ENCODE measurements at regions not wholly inside any gene's neighbourhood (a gene's known extent, or its start where the extent isn't known, plus 50 kb on each side); places are given as distances from the start of the nearest gene placed in this dataset.

DNA sequence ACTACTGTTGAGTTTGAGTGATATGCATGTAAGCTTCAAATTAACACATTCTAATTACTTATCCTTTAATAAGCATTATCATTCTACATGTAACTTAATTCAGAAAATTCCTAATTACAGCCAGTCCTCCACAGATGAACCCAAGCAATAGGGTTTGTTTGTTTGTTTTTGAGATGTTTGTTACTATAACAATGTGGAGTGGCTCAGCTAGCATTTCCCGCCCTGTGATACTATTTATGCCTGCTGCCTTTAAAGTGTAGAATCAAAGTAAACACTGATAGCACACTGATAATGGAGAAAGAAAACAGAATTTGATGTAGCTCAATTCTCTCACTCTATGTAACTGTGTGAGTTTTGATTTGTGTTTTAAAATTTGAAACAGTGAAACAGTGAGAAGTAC, 105.1 kb upstream of the IGF1R start:
- no peak for DNase-seq (ENCODE audit: extremely low spot score)
- TF ChIP-seq, protein P1, sequence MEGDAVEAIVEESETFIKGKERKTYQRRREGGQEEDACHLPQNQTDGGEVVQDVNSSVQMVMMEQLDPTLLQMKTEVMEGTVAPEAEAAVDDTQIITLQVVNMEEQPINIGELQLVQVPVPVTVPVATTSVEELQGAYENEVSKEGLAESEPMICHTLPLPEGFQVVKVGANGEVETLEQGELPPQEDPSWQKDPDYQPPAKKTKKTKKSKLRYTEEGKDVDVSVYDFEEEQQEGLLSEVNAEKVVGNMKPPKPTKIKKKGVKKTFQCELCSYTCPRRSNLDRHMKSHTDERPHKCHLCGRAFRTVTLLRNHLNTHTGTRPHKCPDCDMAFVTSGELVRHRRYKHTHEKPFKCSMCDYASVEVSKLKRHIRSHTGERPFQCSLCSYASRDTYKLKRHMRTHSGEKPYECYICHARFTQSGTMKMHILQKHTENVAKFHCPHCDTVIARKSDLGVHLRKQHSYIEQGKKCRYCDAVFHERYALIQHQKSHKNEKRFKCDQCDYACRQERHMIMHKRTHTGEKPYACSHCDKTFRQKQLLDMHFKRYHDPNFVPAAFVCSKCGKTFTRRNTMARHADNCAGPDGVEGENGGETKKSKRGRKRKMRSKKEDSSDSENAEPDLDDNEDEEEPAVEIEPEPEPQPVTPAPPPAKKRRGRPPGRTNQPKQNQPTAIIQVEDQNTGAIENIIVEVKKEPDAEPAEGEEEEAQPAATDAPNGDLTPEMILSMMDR (IDR thresholded peaks at IDR 0.05; ENCODE audit: control extremely low read depth, extremely low read depth, low read depth, missing control alignments) = no peak
- POLR2A ChIA-PET = no interaction called here
- CTCF ChIA-PET = no interaction called here

- CTCF ChIA-PET = no interaction called here
These were observed 102.0 kb upstream of the IGF1R start for GRCh38 chr15:98546329-98546728.

DNA sequence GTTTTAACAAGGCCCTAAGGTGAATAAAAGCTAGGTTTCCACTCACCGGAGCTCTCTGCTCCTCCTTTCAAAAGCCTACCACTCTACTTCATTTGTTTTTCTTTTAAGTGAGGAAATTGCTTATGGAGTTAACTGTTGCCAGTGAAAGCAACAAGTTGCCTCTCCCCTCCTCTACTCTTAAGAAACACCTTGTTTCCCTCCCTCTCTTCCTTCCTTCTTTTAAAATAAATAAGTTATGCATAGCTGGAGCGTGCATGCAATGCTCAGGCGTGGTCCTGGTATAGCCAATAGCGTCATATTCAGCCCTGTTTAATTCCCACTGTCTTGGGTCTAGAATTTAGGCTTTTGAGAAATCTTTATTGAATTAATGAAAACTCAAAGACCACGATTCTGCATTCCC, 101.1 kb upstream of the IGF1R start:
- no peak for DNase-seq (ENCODE audit: extremely low spot score)
- ChIA-PET CTCF (no interaction called here), POLR2A (no interaction called here)
- TF ChIP-seq, protein P1 (IDR thresholded peaks at IDR 0.05; ENCODE audit: control extremely low read depth, extremely low read depth, low read depth, missing control alignments) = no peak

More at GRCh38 chr15:98546329-98546728, 102.0 kb upstream of the IGF1R start:
- TF ChIP-seq, protein P1 (IDR thresholded peaks at IDR 0.05; ENCODE audit: control extremely low read depth, extremely low read depth, low read depth, missing control alignments) = no peak
- POLR2A ChIA-PET = no interaction called here
- DNase-seq (ENCODE audit: extremely low spot score) = no peak

DNA sequence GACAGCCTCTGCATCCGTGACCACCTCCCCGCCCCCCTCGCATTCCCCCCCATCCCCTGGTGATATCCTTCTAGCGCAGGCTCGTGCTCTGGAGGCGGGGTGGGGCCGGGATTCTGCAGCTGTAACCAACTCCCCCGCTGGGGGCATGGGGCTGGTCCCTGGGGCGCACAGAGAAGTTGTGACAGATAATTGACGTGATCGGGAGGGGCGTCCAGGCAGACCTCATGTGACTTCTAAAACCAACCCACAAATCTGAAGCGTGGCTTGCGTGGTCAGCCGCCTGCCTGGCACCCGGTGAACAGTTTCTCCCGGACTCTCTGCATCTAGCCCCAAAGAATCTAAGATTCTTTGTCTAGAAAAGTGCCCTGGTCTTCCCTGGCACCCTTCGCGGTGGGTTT, 100.6 kb upstream of the IGF1R start:
- DNase-seq (ENCODE audit: extremely low spot score) = no peak
- POLR2A ChIA-PET = no interaction called here
- CTCF ChIA-PET = no interaction called here
- TF ChIP-seq, protein P1 (IDR thresholded peaks at IDR 0.05; ENCODE audit: control extremely low read depth, extremely low read depth, low read depth, missing control alignments) = no peak

DNA sequence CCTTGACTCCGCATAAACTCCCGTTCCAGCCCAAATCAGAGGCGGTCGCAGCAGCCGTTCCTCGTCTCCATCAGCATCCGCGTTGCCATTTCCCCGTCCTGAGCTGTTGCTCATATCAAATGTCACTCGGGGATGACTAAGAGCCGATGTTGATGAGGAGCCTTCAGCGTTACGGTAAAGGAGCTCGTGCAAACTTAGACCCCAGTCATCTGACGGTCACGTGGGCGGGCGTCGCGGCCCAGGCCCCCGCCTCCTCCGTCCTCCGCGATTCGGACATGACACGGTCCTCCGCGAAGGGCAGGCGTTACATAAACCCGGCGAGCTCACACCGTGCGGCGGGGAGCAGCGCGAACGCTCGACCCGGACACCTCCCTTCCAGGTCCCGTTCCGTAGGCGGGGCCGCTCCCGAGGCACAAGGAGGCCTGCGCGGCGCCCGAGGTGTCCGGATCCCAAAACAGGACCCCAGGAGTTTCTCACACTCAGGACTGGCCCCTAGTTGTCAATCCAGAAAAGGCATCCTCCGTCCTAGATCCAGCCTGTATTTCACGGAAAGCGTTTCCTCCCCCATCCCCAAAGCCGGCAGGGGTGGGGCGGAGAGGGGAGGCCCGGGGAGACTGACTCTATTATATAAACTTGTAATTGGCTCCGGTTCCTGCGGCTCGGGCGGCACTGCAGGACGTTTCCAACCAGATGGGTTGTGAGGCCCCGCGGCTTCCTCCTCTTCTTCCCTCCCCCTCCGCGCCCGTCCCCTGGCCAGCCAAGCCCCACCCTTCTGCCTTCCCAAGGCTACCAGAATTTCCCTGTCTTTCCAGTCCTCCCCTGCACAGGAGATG, 100.0 kb upstream of the IGF1R start:
- POLR2A ChIA-PET = no interaction called here
- DNase-seq (ENCODE audit: extremely low spot score) = no peak
- TF ChIP-seq, protein P1 (IDR thresholded peaks at IDR 0.05; ENCODE audit: control extremely low read depth, extremely low read depth, low read depth, missing control alignments) = no peak
- CTCF ChIA-PET = no interaction called here

- ChIA-PET POLR2A (no interaction called here), CTCF (no interaction called here)
- no peak for DNase-seq (ENCODE audit: extremely low spot score)
- TF ChIP-seq, protein P1 (IDR thresholded peaks at IDR 0.05; ENCODE audit: control extremely low read depth, extremely low read depth, low read depth, missing control alignments) = no peak
These were observed 99.3 kb upstream of the IGF1R start for GRCh38 chr15:98549003-98549402.

All from GM10248 (cell line).